ENCODE measurements at regions not wholly inside any gene's neighbourhood (a gene's known extent, or its start where the extent isn't known, plus 50 kb on each side); places are given as distances from the start of the nearest gene placed in this dataset.
"Not testable (repeated sequence)": the region's sequence is repeated elsewhere in the genome, so short reads cannot be mapped to it uniquely, and the experiment has no call there.

- DNase-seq, result no peak
Observed at GRCh38 chr1:14420686-14421085, 177.8 kb upstream of the KAZN start.

GRCh38 chr1:14421295-14421976 lies 177.0 kb upstream of the KAZN start:
- no peak for DNase-seq

- DNase-seq, result no peak
Observed at GRCh38 chr1:14421977-14422609, 176.4 kb upstream of the KAZN start.

GRCh38 chr1:14424325-14425002 lies 174.0 kb upstream of the KAZN start:
- no peak for DNase-seq

- no peak for DNase-seq
Observed at GRCh38 chr1:14426854-14427253, 171.6 kb upstream of the KAZN start.

- no peak for DNase-seq
Observed at GRCh38 chr1:14429577-14429976, 168.9 kb upstream of the KAZN start.

- DNase-seq, result not testable (repeated sequence)
Observed at GRCh38 chr1:14432728-14433127, 165.8 kb upstream of the KAZN start.

GRCh38 chr1:14435368-14436023 lies 163.0 kb upstream of the KAZN start:
- no peak for DNase-seq

GRCh38 chr1:14437417-14437918 lies 161.0 kb upstream of the KAZN start:
- no peak for DNase-seq

- no peak for DNase-seq
Observed at GRCh38 chr1:14438127-14438769, 160.2 kb upstream of the KAZN start.

GRCh38 chr1:14439015-14439414 lies 159.5 kb upstream of the KAZN start:
- DNase-seq, result no peak

GRCh38 chr1:14440166-14440565 lies 158.3 kb upstream of the KAZN start:
- DNase-seq, result no peak

- no peak for DNase-seq
Observed at GRCh38 chr1:14440731-14441130, 157.8 kb upstream of the KAZN start.

- DNase-seq, result no peak
Observed at GRCh38 chr1:14441302-14441741, 157.2 kb upstream of the KAZN start.

- no peak for DNase-seq
Observed at GRCh38 chr1:14442669-14443068, 155.8 kb upstream of the KAZN start.

GRCh38 chr1:14443164-14443787 lies 155.2 kb upstream of the KAZN start:
- DNase-seq, result no peak

GRCh38 chr1:14451217-14451616 lies 147.3 kb upstream of the KAZN start:
- no peak for DNase-seq

- no peak for DNase-seq
Observed at GRCh38 chr1:14452551-14452950, 145.9 kb upstream of the KAZN start.

GRCh38 chr1:14460173-14460572 lies 138.3 kb upstream of the KAZN start:
- DNase-seq, result no peak

- no peak for DNase-seq
Observed at GRCh38 chr1:14462851-14463250, 135.6 kb upstream of the KAZN start.

- DNase-seq, result no peak
Observed at GRCh38 chr1:14466006-14466405, 132.5 kb upstream of the KAZN start.

- no peak for DNase-seq
Observed at GRCh38 chr1:14467112-14467511, 131.4 kb upstream of the KAZN start.

Measured in activated effector memory CD4-positive, alpha-beta T cell treated with anti-CD3 and anti-CD28 coated beads, Interleukin-2, amount 50 U/mL, for 16 hours (primary cell).